Stomach (tissue), 8 donors: ENCODE measurements at regions not wholly inside any gene's neighbourhood (a gene's known extent, or its start where the extent isn't known, plus 50 kb on each side); places are given as distances from the start of the nearest gene placed in this dataset.

Experiments
- DNase-seq, 2 donors: peaks; one replicate each; pipeline versions ENCODE4 v3.0.0 to v3.0.0-alpha.2; 2013 to 2019
- H3K27ac ChIP-seq, 5 donors: fragments of 200-600 bp in 4 of 5; sonication (generic) in 4 of 5; one replicate each; pipeline ENCODE4 v1.5.1; 2013 to 2019; ENCODE audit warnings: mild to moderate bottlenecking in 1 of 5, moderate library complexity in 1 of 5
- H3K27me3 ChIP-seq, 3 donors: fragments of 200-600 bp; sonication (generic); one replicate each; pipeline ENCODE4 v1.5.1; 2017 to 2019; ENCODE audit warnings: mixed run types in 1 of 3
- H3K36me3 ChIP-seq, 4 donors: fragments of 200-600 bp; sonication (generic); 1 replicate in 3 of 4; 2 replicates in 1 of 4; pipeline ENCODE4 v1.5.1; 2016 to 2019
- H3K4me1 ChIP-seq, 4 donors: fragments of 200-600 bp; sonication (generic); one replicate each; pipeline ENCODE4 v1.5.1; 2016 to 2019
- H3K4me3 ChIP-seq, 4 donors: fragments of 200-600 bp; sonication (generic) in 3 of 4; one replicate each; pipeline ENCODE4 v1.5.1; 2016 to 2019; ENCODE audit warnings: mild to moderate bottlenecking in 1 of 4
- H3K9me3 ChIP-seq, 4 donors: fragments of 200-600 bp; sonication (generic); one replicate each; pipeline ENCODE4 v1.5.1; 2016 to 2019
- CTCF ChIP-seq, 7 experiments: fragments of 450-650 bp in 4 of 7; fragments of 200-600 bp in 3 of 7; sonication (generic) in 3 of 7; IDR thresholded peaks; one replicate each; pipeline ENCODE4 v1.5.1; 2016 to 2019; ENCODE audit warnings: antibody characterized with exemption in 7 of 7, control low read depth in 2 of 7, mild to moderate bottlenecking in 1 of 7
- EP300 ChIP-seq: sonication (generic); formaldehyde crosslinking; IDR thresholded peaks from one replicate; pipeline ENCODE4 v1.6.1; 2017; ENCODE audit warnings: antibody characterized with exemption
- POLR2A ChIP-seq, 4 donors: fragments of 450-650 bp; IDR thresholded peaks; one replicate each; pipeline ENCODE4 v1.6.1; 2016; ENCODE audit warnings: antibody characterized with exemption in 4 of 4, control low read depth in 2 of 4, mild to moderate bottlenecking in 1 of 4, moderate library complexity in 1 of 4
- POLR2AphosphoS5 ChIP-seq, 3 donors: sonication (generic); formaldehyde crosslinking; IDR thresholded peaks; one replicate each; pipeline ENCODE4 v1.6.1; 2016; ENCODE audit warnings: antibody characterized with exemption in 3 of 3
- WGBS, 5 donors: extraction: QIAGEN DNeasy Blood & Tissue Kit in 3 of 5; methylation state at CpG; one replicate each; pipeline versions ENCODE4 v1.1.5 to v1.1.7; 2013 to 2018; 5-methylcytosine and 5-hydroxymethylcytosine counted together
- intact Hi-C: fragments of 100-400 bp; cut with DNase I; formaldehyde crosslinking; loops from one replicate; pipeline ENCODE4 v1.15.1; 2023; ENCODE audit warnings: low total_unique reads
- donor health status: healthy with polysubstance abuse.
- donor health status: Bipolar disorder and iron deficiency.
- donor health status: healthy.

- intact Hi-C loops: no loop called here
- no peak for DNase-seq
- Histone ChIP-seq H3K4me3 (no peak overlapping the region), H3K4me1 (peaks cover 0 to 18% (median 5%) of the 10 kb centered on the region in 4 donors), H3K27me3 (no peaks in the 10 kb centered on the region), H3K9me3 (no peaks in the 10 kb centered on the region), H3K27ac (no peak overlapping the region), H3K36me3 (no peaks in the 10 kb centered on the region)
- TF ChIP-seq POLR2A (IDR thresholded peaks at IDR 0.05) (no peak), CTCF (IDR thresholded peaks at IDR 0.05) (no peak), POLR2AphosphoS5 (IDR thresholded peaks at IDR 0.05) (no peak), EP300 (no peak)
- WGBS, 5 donors: 83 to 89% (median 89%) methylated on average over 3 of the region's 3 CpGs
Observed at GRCh38 chr4:111701102-111701501, 444.2 kb upstream of the FAM241A start.

- Histone ChIP-seq H3K9me3 (no peaks in the 10 kb centered on the region), H3K27me3 (no peaks in the 10 kb centered on the region), H3K27ac (no peak overlapping the region), H3K36me3 (no peaks in the 10 kb centered on the region), H3K4me1 (no peaks in the 10 kb centered on the region), H3K4me3 (no peak overlapping the region)
- intact Hi-C loops: no loop called here
- no peak for DNase-seq
- no peak for TF ChIP-seq POLR2A (IDR thresholded peaks at IDR 0.05)
- TF ChIP-seq CTCF (IDR thresholded peaks at IDR 0.05): no peak
- no peak for TF ChIP-seq POLR2AphosphoS5 (IDR thresholded peaks at IDR 0.05)
- no peak for TF ChIP-seq EP300
Observed at GRCh38 chr4:111707491-111707890, 437.8 kb upstream of the FAM241A start.

- H3K9me3 ChIP-seq: no peaks in the 10 kb centered on the region
- no peaks in the 10 kb centered on the region for H3K4me1 ChIP-seq
- TF ChIP-seq CTCF (IDR thresholded peaks at IDR 0.05) (no peak), EP300 (no peak), POLR2A (IDR thresholded peaks at IDR 0.05) (no peak), POLR2AphosphoS5 (IDR thresholded peaks at IDR 0.05) (no peak)
- intact Hi-C loops: no loop called here
- H3K27ac ChIP-seq: no peak overlapping the region
- H3K27me3 ChIP-seq: no peaks in the 10 kb centered on the region
- H3K4me3 ChIP-seq: no peak overlapping the region
- no peaks in the 10 kb centered on the region for H3K36me3 ChIP-seq
- WGBS, 5 donors: 16 to 38% (median 26%) methylated on average over 3 of the region's 3 CpGs
- DNase-seq: no peak
Observed at GRCh38 chr4:111712093-111712677, 433.1 kb upstream of the FAM241A start.

GRCh38 chr4:111713276-111713675 lies 432.0 kb upstream of the FAM241A start:
- Histone ChIP-seq H3K27ac (no peak overlapping the region), H3K4me1 (no peaks in the 10 kb centered on the region), H3K27me3 (no peaks in the 10 kb centered on the region), H3K36me3 (no peaks in the 10 kb centered on the region), H3K4me3 (no peak overlapping the region), H3K9me3 (no peaks in the 10 kb centered on the region)
- WGBS, 5 donors: 56 to 65% (median 59%) methylated on average over 3 of the region's 3 CpGs
- DNase-seq: no peak
- TF ChIP-seq POLR2AphosphoS5 (IDR thresholded peaks at IDR 0.05) (no peak), POLR2A (IDR thresholded peaks at IDR 0.05) (no peak), CTCF (IDR thresholded peaks at IDR 0.05) (no peak), EP300 (no peak)
- intact Hi-C loops: no loop called here
